Spleen (tissue), 11 donors: ENCODE measurements at regions not wholly inside any gene's neighbourhood (a gene's known extent, or its start where the extent isn't known, plus 50 kb on each side); places are given as distances from the start of the nearest gene placed in this dataset.

Source experiments
- DNase-seq: peaks from one replicate; pipeline ENCODE4 v3.0.0-alpha.2; 2020
- H3K27ac ChIP-seq, 8 donors: fragments of 200-600 bp; sonication (generic) in 7 of 8; 1 replicate in 4 of 8; 2 replicates in 4 of 8; pipeline versions ENCODE4 v1.5.0 to v1.8.0; 2016 to 2021; ENCODE audit warnings: inconsistent platforms in 4 of 8, mild to moderate bottlenecking in 4 of 8, moderate library complexity in 1 of 8
- H3K27me3 ChIP-seq, 7 donors: fragments of 200-600 bp; sonication (generic) in 6 of 7; replicated peaks in 1 of 7; 1 replicate in 4 of 7; 2 replicates in 3 of 7; pipeline versions ENCODE4 v1.5.0 to v1.8.0; 2016 to 2021; ENCODE audit warnings: inconsistent platforms in 3 of 7, mild to moderate bottlenecking in 1 of 7
- H3K36me3 ChIP-seq, 6 donors: fragments of 200-600 bp; sonication (generic) in 5 of 6; 1 replicate in 4 of 6; 2 replicates in 2 of 6; pipeline versions ENCODE4 v1.5.0 to v1.8.0; 2016 to 2021; ENCODE audit warnings: inconsistent platforms in 2 of 6
- H3K4me1 ChIP-seq, 6 donors: fragments of 200-600 bp; sonication (generic) in 5 of 6; 1 replicate in 3 of 6; 2 replicates in 3 of 6; pipeline versions ENCODE4 v1.5.0 to v1.8.0; 2016 to 2021; ENCODE audit warnings: inconsistent platforms in 3 of 6
- H3K4me3 ChIP-seq, 8 donors: fragments of 200-600 bp; sonication (generic) in 7 of 8; 1 replicate in 4 of 8; 2 replicates in 4 of 8; pipeline versions ENCODE4 v1.5.0 to v1.8.0; 2016 to 2021; ENCODE audit warnings: inconsistent platforms in 4 of 8, mild to moderate bottlenecking in 4 of 8, moderate library complexity in 2 of 8
- H3K9me3 ChIP-seq, 8 donors: fragments of 200-600 bp; sonication (generic) in 7 of 8; 1 replicate in 4 of 8; 2 replicates in 4 of 8; pipeline versions ENCODE4 v1.5.0 to v1.8.0; 2016 to 2021; ENCODE audit warnings: inconsistent platforms in 4 of 8
- CTCF ChIP-seq, 11 experiments: fragments of 200-600 bp in 7 of 11; fragments of 450-650 bp in 4 of 11; sonication (generic) in 4 of 11; IDR thresholded peaks in 8 of 11; conservative IDR thresholded peaks in 3 of 11; 1 replicate in 7 of 11; 2 replicates in 4 of 11; pipeline versions ENCODE4 v1.4.0 to v1.8.0; 2016 to 2021; ENCODE audit warnings: antibody characterized with exemption in 11 of 11, inconsistent platforms in 4 of 11, mild to moderate bottlenecking in 1 of 11
- POLR2A ChIP-seq, 3 donors: fragments of 450-650 bp; IDR thresholded peaks; one replicate each; pipeline ENCODE4 v1.5.1; 2017; ENCODE audit warnings: antibody characterized with exemption in 3 of 3, mild to moderate bottlenecking in 1 of 3
- POLR2AphosphoS5 ChIP-seq, 3 donors: sonication (generic); formaldehyde crosslinking; IDR thresholded peaks; one replicate each; pipeline ENCODE4 v1.5.1; 2017; ENCODE audit warnings: antibody characterized with exemption in 3 of 3
- WGBS, 5 donors: extraction: QIAGEN DNeasy Blood & Tissue Kit in 3 of 5; methylation state at CpG; one replicate each; pipeline versions ENCODE4 v1.1.5 to v1.1.7; 2013 to 2018; 5-methylcytosine and 5-hydroxymethylcytosine counted together
- intact Hi-C: fragments of 100-400 bp; cut with DNase I; formaldehyde crosslinking; loops from one replicate; pipeline ENCODE4 v1.15.0; 2023; ENCODE audit warnings: low total_unique reads
- donor health status: healthy with polysubstance abuse.
- donor health status: DM: no; HTN: no; CAD: no; lungs with moderate emphysema.
- donor health status: DM: no; HTN: no; CAD: no.
- donor health status: Bipolar disorder and iron deficiency.
- donor health status: healthy.
- donor health status: DM: no; HTN: no; CAD: no.
- donor health status: DM: yes; HTN: yes; CAD: no.

DNA sequence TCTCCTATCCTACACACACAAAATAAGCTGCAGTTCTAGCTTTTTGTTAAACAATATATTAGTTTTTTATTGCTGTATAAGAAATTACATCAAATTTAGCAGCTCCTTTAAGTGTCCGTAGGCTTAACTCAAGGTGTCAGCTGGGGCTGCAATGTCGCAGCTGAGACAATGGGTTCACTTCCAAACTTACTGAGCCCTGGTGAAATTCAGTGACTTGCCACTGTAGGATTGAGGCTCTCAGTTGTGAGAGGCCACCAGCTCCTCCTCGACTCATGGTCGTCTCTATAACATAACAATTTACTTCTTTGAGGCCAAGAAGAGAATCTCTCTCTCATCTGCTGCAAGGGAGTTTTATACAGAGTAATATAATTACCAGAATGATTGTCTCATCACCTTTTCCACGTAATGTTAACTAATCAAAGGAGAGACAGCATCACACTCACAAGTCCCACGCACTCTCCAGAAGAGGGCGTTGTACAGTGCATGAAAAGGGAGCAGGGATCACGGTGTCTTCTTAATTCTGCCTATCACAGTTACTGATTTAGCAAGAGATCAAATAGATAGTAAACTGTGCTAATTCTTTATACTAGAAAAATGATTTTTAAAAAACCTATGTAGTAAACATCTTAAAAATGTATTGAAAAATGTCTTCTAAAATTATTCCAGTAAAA lies 735.6 kb upstream of the GBE1 start:
- DNase-seq: no peak
- H3K27me3 ChIP-seq: no peaks in the 10 kb centered on the region
- H3K9me3 ChIP-seq: no peaks in the 10 kb centered on the region
- no peaks in the 10 kb centered on the region for H3K4me1 ChIP-seq
- TF ChIP-seq POLR2AphosphoS5 (IDR thresholded peaks at IDR 0.05) (no peak), CTCF (IDR thresholded peaks at IDR 0.05 in 8 of 11, conservative IDR thresholded peaks at IDR 0.05 in 3 of 11) (no peak), POLR2A (IDR thresholded peaks at IDR 0.05) (no peak)
- H3K36me3 ChIP-seq: no peaks in the 10 kb centered on the region
- intact Hi-C loops: no loop called here
- H3K27ac ChIP-seq: no peak overlapping the region
- WGBS, 5 donors: 57 to 67% (median 63%) methylated on average over 8 of the region's 8 CpGs
- no peak overlapping the region for H3K4me3 ChIP-seq

DNA sequence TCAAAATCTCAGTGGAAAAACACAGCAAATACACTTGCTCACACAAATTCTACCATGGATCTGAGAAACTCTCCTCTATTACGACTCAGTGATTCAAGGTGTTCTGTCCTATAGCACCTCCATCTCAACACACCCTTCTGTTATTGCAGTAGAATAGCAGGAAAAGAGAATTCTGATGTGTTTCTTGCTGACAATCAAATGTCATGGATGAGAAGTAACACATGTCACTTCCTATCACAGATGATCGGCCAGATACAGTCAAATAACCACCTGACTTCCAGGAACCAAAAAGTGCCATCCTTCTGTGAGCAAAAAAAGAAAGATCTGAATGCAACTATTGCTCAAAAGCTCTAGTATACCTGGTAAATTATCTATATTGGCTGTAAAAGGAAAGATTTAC lies 734.2 kb upstream of the GBE1 start:
- no peaks in the 10 kb centered on the region for H3K27me3 ChIP-seq
- intact Hi-C loops: no loop called here
- no peak overlapping the region for H3K27ac ChIP-seq
- no peak overlapping the region for H3K4me3 ChIP-seq
- no peaks in the 10 kb centered on the region for H3K36me3 ChIP-seq
- H3K9me3 ChIP-seq: no peaks in the 10 kb centered on the region
- WGBS, 5 donors: 63 to 82% (median 65%) methylated on average over 2 of the region's 2 CpGs
- no peaks in the 10 kb centered on the region for H3K4me1 ChIP-seq
- TF ChIP-seq CTCF (IDR thresholded peaks at IDR 0.05 in 8 of 11, conservative IDR thresholded peaks at IDR 0.05 in 3 of 11) (no peak), POLR2AphosphoS5 (IDR thresholded peaks at IDR 0.05) (no peak), POLR2A (IDR thresholded peaks at IDR 0.05) (no peak)
- no peak for DNase-seq

GRCh38 chr3:82494977-82495489 lies 733.6 kb upstream of the GBE1 start:
- intact Hi-C loops: no loop called here
- H3K9me3 ChIP-seq: no peaks in the 10 kb centered on the region
- H3K27me3 ChIP-seq: no peaks in the 10 kb centered on the region
- H3K36me3 ChIP-seq: no peaks in the 10 kb centered on the region
- H3K4me3 ChIP-seq: no peak overlapping the region
- H3K4me1 ChIP-seq: no peaks in the 10 kb centered on the region
- TF ChIP-seq CTCF (IDR thresholded peaks at IDR 0.05 in 8 of 11, conservative IDR thresholded peaks at IDR 0.05 in 3 of 11): no peak
- no peak for TF ChIP-seq POLR2A (IDR thresholded peaks at IDR 0.05)
- no peak for TF ChIP-seq POLR2AphosphoS5 (IDR thresholded peaks at IDR 0.05)
- H3K27ac ChIP-seq: no peak overlapping the region
- 89 to 100% (median 90%) methylated on average over 1 of the region's 1 CpG for WGBS, 5 donors
- DNase-seq: no peak

GRCh38 chr3:82493858-82494257 lies 732.4 kb upstream of the GBE1 start:
- no peaks in the 10 kb centered on the region for H3K4me1 ChIP-seq
- H3K9me3 ChIP-seq: peaks cover 0 to 5% (median 0%) of the 10 kb centered on the region in 8 donors
- H3K27ac ChIP-seq: no peak overlapping the region
- H3K4me3 ChIP-seq: no peak overlapping the region
- no peaks in the 10 kb centered on the region for H3K36me3 ChIP-seq
- intact Hi-C loops: no loop called here
- WGBS, 5 donors: 79 to 94% (median 88%) methylated on average over 2 of the region's 2 CpGs
- H3K27me3 ChIP-seq: no peaks in the 10 kb centered on the region
- DNase-seq: no peak
- no peak for TF ChIP-seq CTCF (IDR thresholded peaks at IDR 0.05 in 8 of 11, conservative IDR thresholded peaks at IDR 0.05 in 3 of 11)
- no peak for TF ChIP-seq POLR2A (IDR thresholded peaks at IDR 0.05)
- TF ChIP-seq POLR2AphosphoS5 (IDR thresholded peaks at IDR 0.05): no peak
